ENCODE measurements at regions not wholly inside any gene's neighbourhood (a gene's known extent, or its start where the extent isn't known, plus 50 kb on each side); places are given as distances from the start of the nearest gene placed in this dataset.
"Not testable (repeated sequence)": the region's sequence is repeated elsewhere in the genome, so short reads cannot be mapped to it uniquely, and the experiment has no call there.

- DNase-seq: no peak
These were observed 446.4 kb upstream of the CFAP20DC start for GRCh38 chr3:59496250-59496649.

GRCh38 chr3:59494969-59495368 is 445.1 kb upstream of the CFAP20DC start:
- not testable (repeated sequence) for DNase-seq

- no peak for DNase-seq
These were observed 436.7 kb upstream of the CFAP20DC start for GRCh38 chr3:59486520-59486919.

GRCh38 chr3:59483191-59483590 is 433.4 kb upstream of the CFAP20DC start:
- DNase-seq: no peak

GRCh38 chr3:59482684-59483083 is 432.9 kb upstream of the CFAP20DC start:
- DNase-seq: peak; percentile 44

GRCh38 chr3:59481776-59482400 is 432.1 kb upstream of the CFAP20DC start:
- DNase-seq: peak; percentile 19

GRCh38 chr3:59480486-59480995 is 430.7 kb upstream of the CFAP20DC start:
- peak; percentile 77 for DNase-seq

- no peak for DNase-seq
These were observed 423.8 kb upstream of the CFAP20DC start for GRCh38 chr3:59473636-59474035.

- DNase-seq: peak; percentile 23
These were observed 422.7 kb upstream of the CFAP20DC start for GRCh38 chr3:59472541-59472940.

GRCh38 chr3:59469948-59470723 is 420.3 kb upstream of the CFAP20DC start:
- DNase-seq: no peak

- no peak for DNase-seq
These were observed 417.7 kb upstream of the CFAP20DC start for GRCh38 chr3:59467476-59467875.

- DNase-seq: peak; percentile 3
These were observed 414.4 kb upstream of the CFAP20DC start for GRCh38 chr3:59464187-59464586.

- DNase-seq: no peak
These were observed 413.4 kb upstream of the CFAP20DC start for GRCh38 chr3:59463253-59463652.

GRCh38 chr3:59460068-59460467 is 410.2 kb upstream of the CFAP20DC start:
- DNase-seq: no peak

GRCh38 chr3:59456852-59457485 is 407.1 kb upstream of the CFAP20DC start:
- no peak for DNase-seq

- no peak for DNase-seq
These were observed 402.2 kb upstream of the CFAP20DC start for GRCh38 chr3:59451800-59452746.

GRCh38 chr3:59450946-59451763 is 401.3 kb upstream of the CFAP20DC start:
- DNase-seq: peak; percentile 6

GRCh38 chr3:59450437-59450836 is 400.6 kb upstream of the CFAP20DC start:
- DNase-seq: no peak

GRCh38 chr3:59446775-59447465 is 397.1 kb upstream of the CFAP20DC start:
- DNase-seq: no peak

- DNase-seq: no peak
These were observed 394.9 kb upstream of the CFAP20DC start for GRCh38 chr3:59444676-59445075.

- DNase-seq: no peak
These were observed 394.5 kb upstream of the CFAP20DC start for GRCh38 chr3:59444294-59444671.
